ENCODE measurements at regions not wholly inside any gene's neighbourhood (a gene's known extent, or its start where the extent isn't known, plus 50 kb on each side); places are given as distances from the start of the nearest gene placed in this dataset.

DNA sequence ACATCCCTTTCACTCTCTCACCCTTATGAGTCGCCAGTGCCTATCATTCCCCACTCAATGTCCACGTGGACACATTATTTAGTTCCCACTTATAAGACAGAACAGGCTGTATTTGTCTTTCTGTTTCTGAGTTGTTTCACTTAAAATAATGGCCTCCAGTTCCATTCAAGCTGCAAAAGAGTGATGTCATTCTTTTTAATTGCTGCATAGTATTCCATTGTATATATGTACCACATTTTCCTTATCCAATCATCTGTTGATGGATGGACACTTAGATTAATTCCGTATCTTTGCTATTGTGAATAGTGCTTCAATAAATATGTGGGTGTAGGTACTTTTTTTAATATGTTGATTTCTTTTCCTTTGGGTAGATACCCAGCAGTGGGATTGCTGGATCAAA, 79.1 kb downstream of the ZNF365 start:
- no peaks in the 10 kb centered on the region for H3K36me3 ChIP-seq (ENCODE audit: insufficient read depth, low read length)
- H3K4me2 ChIP-seq (ENCODE audit: insufficient read depth, low read length), result no peak overlapping the region
- H3K4me3 ChIP-seq (ENCODE audit: insufficient read depth, low read length), result no peak overlapping the region
- DNase-seq (ENCODE audit: insufficient read length, low spot score, missing footprints), result no peak
- H3K9me3 ChIP-seq (ENCODE audit: low read depth, low read length), result no peaks in the 10 kb centered on the region
- no peaks in the 10 kb centered on the region for H3K79me2 ChIP-seq (ENCODE audit: insufficient read depth, low read length)
- H3K27me3 ChIP-seq (ENCODE audit: insufficient read depth, low read length), result no peaks in the 10 kb centered on the region
- TF ChIP-seq, protein P1, sequence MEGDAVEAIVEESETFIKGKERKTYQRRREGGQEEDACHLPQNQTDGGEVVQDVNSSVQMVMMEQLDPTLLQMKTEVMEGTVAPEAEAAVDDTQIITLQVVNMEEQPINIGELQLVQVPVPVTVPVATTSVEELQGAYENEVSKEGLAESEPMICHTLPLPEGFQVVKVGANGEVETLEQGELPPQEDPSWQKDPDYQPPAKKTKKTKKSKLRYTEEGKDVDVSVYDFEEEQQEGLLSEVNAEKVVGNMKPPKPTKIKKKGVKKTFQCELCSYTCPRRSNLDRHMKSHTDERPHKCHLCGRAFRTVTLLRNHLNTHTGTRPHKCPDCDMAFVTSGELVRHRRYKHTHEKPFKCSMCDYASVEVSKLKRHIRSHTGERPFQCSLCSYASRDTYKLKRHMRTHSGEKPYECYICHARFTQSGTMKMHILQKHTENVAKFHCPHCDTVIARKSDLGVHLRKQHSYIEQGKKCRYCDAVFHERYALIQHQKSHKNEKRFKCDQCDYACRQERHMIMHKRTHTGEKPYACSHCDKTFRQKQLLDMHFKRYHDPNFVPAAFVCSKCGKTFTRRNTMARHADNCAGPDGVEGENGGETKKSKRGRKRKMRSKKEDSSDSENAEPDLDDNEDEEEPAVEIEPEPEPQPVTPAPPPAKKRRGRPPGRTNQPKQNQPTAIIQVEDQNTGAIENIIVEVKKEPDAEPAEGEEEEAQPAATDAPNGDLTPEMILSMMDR (IDR thresholded peaks at IDR 0.05; ENCODE audit: extremely low read depth, low read depth, low read length), result no peak
- H3K4me1 ChIP-seq (ENCODE audit: insufficient read depth, low read length), result peaks cover 8% of the 10 kb centered on the region
- H2AFZ ChIP-seq (ENCODE audit: low read length), result no peak overlapping the region
- no peak overlapping the region for H3K27ac ChIP-seq (ENCODE audit: low read depth, low read length)
- H4K20me1 ChIP-seq (ENCODE audit: insufficient read depth, low read length), result no peaks in the 10 kb centered on the region

DNA sequence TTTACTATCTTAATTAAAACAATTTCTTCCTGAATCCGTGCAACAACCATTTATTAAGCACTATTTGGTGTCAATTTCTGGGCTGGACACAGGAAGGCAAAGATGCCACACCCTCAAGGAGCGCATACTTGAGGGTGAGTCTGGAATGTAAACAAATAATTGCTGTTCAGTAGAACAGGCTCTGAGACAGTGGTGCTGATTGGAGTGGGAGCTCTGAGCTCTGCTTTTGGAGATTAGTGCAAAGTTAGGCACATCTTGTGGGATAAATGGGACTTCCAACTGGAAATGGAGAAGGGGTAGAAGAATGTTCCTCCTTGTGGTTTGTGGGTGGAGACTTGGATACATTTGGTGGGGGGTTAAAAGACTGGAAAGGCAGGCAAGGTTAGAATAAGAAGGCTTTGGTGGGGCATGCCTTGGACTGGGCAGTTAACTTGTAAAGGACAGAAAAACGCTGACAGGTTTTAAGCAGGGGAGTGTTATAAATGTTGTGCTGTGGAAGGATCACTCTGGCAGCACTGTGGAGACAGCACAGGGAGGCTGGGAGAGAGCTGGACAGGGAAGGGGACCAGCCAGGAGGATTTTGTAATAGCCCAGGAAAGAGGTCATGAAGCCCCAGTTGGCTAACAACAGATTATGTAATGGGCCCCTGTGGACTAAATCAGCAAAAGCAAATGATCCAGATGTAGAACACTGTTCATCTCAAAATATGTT, 80.7 kb downstream of the ZNF365 start:
- Histone ChIP-seq H4K20me1 (ENCODE audit: insufficient read depth, low read length) (no peaks in the 10 kb centered on the region), H3K9me3 (ENCODE audit: low read depth, low read length) (no peaks in the 10 kb centered on the region), H3K4me2 (ENCODE audit: insufficient read depth, low read length) (peak overlapping the region; percentile 8), H3K36me3 (ENCODE audit: insufficient read depth, low read length) (no peaks in the 10 kb centered on the region), H3K27ac (ENCODE audit: low read depth, low read length) (no peak overlapping the region), H3K27me3 (ENCODE audit: insufficient read depth, low read length) (no peaks in the 10 kb centered on the region), H3K79me2 (ENCODE audit: insufficient read depth, low read length) (no peaks in the 10 kb centered on the region), H3K4me3 (ENCODE audit: insufficient read depth, low read length) (no peak overlapping the region), H2AFZ (ENCODE audit: low read length) (peak overlapping the region; percentile 20), H3K4me1 (ENCODE audit: insufficient read depth, low read length) (peaks cover 12% of the 10 kb centered on the region)
- TF ChIP-seq, protein P1 (IDR thresholded peaks at IDR 0.05; ENCODE audit: extremely low read depth, low read depth, low read length), result no peak
- no peak for DNase-seq (ENCODE audit: insufficient read length, low spot score, missing footprints)

DNA sequence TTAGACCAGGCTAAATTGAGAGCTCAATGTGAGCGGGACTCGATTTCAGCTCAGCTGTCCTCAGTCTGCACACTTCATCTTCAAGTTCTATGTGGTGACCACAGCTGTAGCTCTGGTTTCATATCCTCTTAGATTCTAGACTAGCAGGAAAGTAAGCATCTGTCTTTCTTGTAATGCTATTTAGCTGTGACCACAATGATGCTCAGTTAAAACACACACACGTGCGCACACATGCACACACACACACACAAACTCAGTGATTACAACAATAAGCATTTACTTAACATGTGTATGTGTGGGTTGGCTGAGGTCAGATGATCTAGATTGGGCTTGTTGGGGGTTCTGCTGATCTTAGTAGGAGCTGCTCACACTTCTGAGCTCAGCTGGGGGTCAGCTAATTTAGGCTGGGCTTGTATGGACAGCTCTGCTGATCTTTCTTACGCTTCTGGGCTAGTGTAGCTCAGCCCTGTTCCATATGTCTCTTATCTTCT, 82.5 kb downstream of the ZNF365 start:
- Histone ChIP-seq H3K36me3 (ENCODE audit: insufficient read depth, low read length) (no peaks in the 10 kb centered on the region), H4K20me1 (ENCODE audit: insufficient read depth, low read length) (no peaks in the 10 kb centered on the region), H3K4me3 (ENCODE audit: insufficient read depth, low read length) (no peak overlapping the region), H3K4me2 (ENCODE audit: insufficient read depth, low read length) (no peak overlapping the region), H3K9me3 (ENCODE audit: low read depth, low read length) (no peaks in the 10 kb centered on the region), H3K79me2 (ENCODE audit: insufficient read depth, low read length) (no peaks in the 10 kb centered on the region), H2AFZ (ENCODE audit: low read length) (no peak overlapping the region), H3K27ac (ENCODE audit: low read depth, low read length) (no peak overlapping the region), H3K27me3 (ENCODE audit: insufficient read depth, low read length) (no peaks in the 10 kb centered on the region), H3K4me1 (ENCODE audit: insufficient read depth, low read length) (peaks cover 12% of the 10 kb centered on the region)
- TF ChIP-seq, protein P1 (IDR thresholded peaks at IDR 0.05; ENCODE audit: extremely low read depth, low read depth, low read length), result no peak
- DNase-seq (ENCODE audit: insufficient read length, low spot score, missing footprints), result no peak

DNA sequence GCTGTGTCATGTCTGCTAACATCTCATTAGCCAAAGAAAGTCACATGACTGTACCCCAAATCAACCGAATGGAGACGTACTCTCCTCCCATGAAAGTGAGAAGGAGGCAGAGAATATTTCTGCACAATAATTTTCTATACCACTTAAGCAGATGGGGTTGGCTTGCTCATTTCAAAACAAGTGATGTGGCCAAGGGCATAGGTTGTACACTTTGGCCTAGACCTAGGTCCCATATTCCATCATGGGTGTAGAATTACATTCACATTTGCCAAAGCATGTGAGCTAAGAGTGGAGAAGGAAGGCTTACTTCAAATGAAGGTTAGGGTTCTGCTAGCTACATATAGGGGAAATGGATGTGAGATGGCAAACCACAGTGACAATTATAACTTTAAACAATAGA, 83.0 kb downstream of the ZNF365 start:
- Histone ChIP-seq H3K4me3 (ENCODE audit: insufficient read depth, low read length) (no peak overlapping the region), H3K27me3 (ENCODE audit: insufficient read depth, low read length) (no peaks in the 10 kb centered on the region), H3K79me2 (ENCODE audit: insufficient read depth, low read length) (no peaks in the 10 kb centered on the region), H3K27ac (ENCODE audit: low read depth, low read length) (no peak overlapping the region), H3K9me3 (ENCODE audit: low read depth, low read length) (no peaks in the 10 kb centered on the region), H4K20me1 (ENCODE audit: insufficient read depth, low read length) (no peaks in the 10 kb centered on the region), H2AFZ (ENCODE audit: low read length) (no peak overlapping the region), H3K4me1 (ENCODE audit: insufficient read depth, low read length) (peaks cover 12% of the 10 kb centered on the region), H3K4me2 (ENCODE audit: insufficient read depth, low read length) (no peak overlapping the region), H3K36me3 (ENCODE audit: insufficient read depth, low read length) (no peaks in the 10 kb centered on the region)
- TF ChIP-seq, protein P1 (IDR thresholded peaks at IDR 0.05; ENCODE audit: extremely low read depth, low read depth, low read length), result no peak
- no peak for DNase-seq (ENCODE audit: insufficient read length, low spot score, missing footprints)
